HUES48 (cell line): ENCODE measurements at regions not wholly inside any gene's neighbourhood (a gene's known extent, or its start where the extent isn't known, plus 50 kb on each side); places are given as distances from the start of the nearest gene placed in this dataset.
A peak's percentile ranks its signal among the peaks of the same experiment; 100 is the strongest.

Experiments used
- H3K27ac ChIP-seq: one replicate; pipeline ENCODE4 v1.7.0; 2013; ENCODE audit warnings: low read depth, low read length, inconsistent platforms
- H3K27me3 ChIP-seq: 2 replicates; pipeline ENCODE4 v1.6.1; 2013; ENCODE audit warnings: mild to moderate bottlenecking, low read length; ENCODE audit not compliant: control insufficient read depth, insufficient read depth
- H3K36me3 ChIP-seq: 2 replicates; pipeline ENCODE4 v1.6.1; 2013; ENCODE audit warnings: low read length; ENCODE audit not compliant: control insufficient read depth, insufficient read depth
- H3K4me1 ChIP-seq: 2 replicates; pipeline ENCODE4 v1.6.1; 2013; ENCODE audit warnings: mild to moderate bottlenecking, low read length; ENCODE audit not compliant: control insufficient read depth, insufficient read depth
- H3K4me3 ChIP-seq: 2 replicates; pipeline ENCODE4 v1.5.1; 2013; ENCODE audit warnings: mild to moderate bottlenecking, low read depth, low read length
- H3K9ac ChIP-seq: 2 replicates; pipeline ENCODE4 v1.6.1; 2013; ENCODE audit warnings: mild to moderate bottlenecking, low read depth, low read length, moderate library complexity
- H3K9me3 ChIP-seq: 2 replicates; pipeline ENCODE4 v1.6.1; 2013; ENCODE audit warnings: low read length; ENCODE audit not compliant: control insufficient read depth, insufficient read depth

- Histone ChIP-seq H3K36me3 (no peaks in the 10 kb centered on the region), H3K4me3 (no peak overlapping the region), H3K9ac (no peak overlapping the region), H3K27me3 (peaks cover 10% of the 10 kb centered on the region), H3K4me1 (peaks cover 45% of the 10 kb centered on the region), H3K27ac (no peak overlapping the region), H3K9me3 (no peaks in the 10 kb centered on the region)
Measured at GRCh38 chr12:13801543-13801942, 179.9 kb downstream of the GRIN2B start.

GRCh38 chr12:13799574-13799973, 181.8 kb downstream of the GRIN2B start:
- H3K4me1 ChIP-seq, result peaks cover 45% of the 10 kb centered on the region
- no peak overlapping the region for H3K9ac ChIP-seq
- no peak overlapping the region for H3K4me3 ChIP-seq
- no peaks in the 10 kb centered on the region for H3K36me3 ChIP-seq
- H3K27ac ChIP-seq, result peak overlapping the region; percentile 34
- H3K9me3 ChIP-seq, result no peaks in the 10 kb centered on the region
- H3K27me3 ChIP-seq, result peaks cover 10% of the 10 kb centered on the region

GRCh38 chr12:13798162-13798561, 183.2 kb downstream of the GRIN2B start:
- Histone ChIP-seq H3K4me1 (peaks cover 39% of the 10 kb centered on the region), H3K9ac (no peak overlapping the region), H3K9me3 (no peaks in the 10 kb centered on the region), H3K27ac (no peak overlapping the region), H3K27me3 (peaks cover 10% of the 10 kb centered on the region), H3K4me3 (no peak overlapping the region), H3K36me3 (no peaks in the 10 kb centered on the region)

GRCh38 chr12:13794706-13795105, 186.7 kb downstream of the GRIN2B start:
- no peaks in the 10 kb centered on the region for H3K9me3 ChIP-seq
- no peak overlapping the region for H3K27ac ChIP-seq
- H3K27me3 ChIP-seq, result peaks cover 4% of the 10 kb centered on the region; the same call in 1 of the 2 replicates
- no peak overlapping the region for H3K9ac ChIP-seq
- no peaks in the 10 kb centered on the region for H3K36me3 ChIP-seq
- H3K4me1 ChIP-seq, result peaks cover 28% of the 10 kb centered on the region
- no peak overlapping the region for H3K4me3 ChIP-seq

GRCh38 chr12:13790317-13790716, 191.1 kb downstream of the GRIN2B start:
- Histone ChIP-seq H3K36me3 (no peaks in the 10 kb centered on the region), H3K27me3 (no peaks in the 10 kb centered on the region), H3K4me1 (peaks cover 7% of the 10 kb centered on the region; the same call in 1 of the 2 replicates), H3K27ac (no peak overlapping the region), H3K4me3 (no peak overlapping the region), H3K9me3 (no peaks in the 10 kb centered on the region), H3K9ac (no peak overlapping the region)

GRCh38 chr12:13788626-13789025, 192.8 kb downstream of the GRIN2B start:
- Histone ChIP-seq H3K9me3 (no peaks in the 10 kb centered on the region), H3K27ac (no peak overlapping the region), H3K27me3 (no peaks in the 10 kb centered on the region), H3K36me3 (no peaks in the 10 kb centered on the region), H3K4me3 (no peak overlapping the region), H3K9ac (no peak overlapping the region), H3K4me1 (peaks cover 7% of the 10 kb centered on the region; the same call in 1 of the 2 replicates)

GRCh38 chr12:13786646-13787045, 194.8 kb downstream of the GRIN2B start:
- Histone ChIP-seq H3K9me3 (no peaks in the 10 kb centered on the region), H3K4me1 (peaks cover 7% of the 10 kb centered on the region; the same call in 1 of the 2 replicates), H3K9ac (no peak overlapping the region), H3K36me3 (no peaks in the 10 kb centered on the region), H3K27me3 (no peaks in the 10 kb centered on the region), H3K27ac (no peak overlapping the region), H3K4me3 (no peak overlapping the region)

GRCh38 chr12:13784504-13784903, 196.9 kb downstream of the GRIN2B start:
- H3K36me3 ChIP-seq, result no peaks in the 10 kb centered on the region
- no peaks in the 10 kb centered on the region for H3K9me3 ChIP-seq
- no peak overlapping the region for H3K9ac ChIP-seq
- H3K27ac ChIP-seq, result no peak overlapping the region
- H3K4me3 ChIP-seq, result no peak overlapping the region
- H3K4me1 ChIP-seq, result peaks cover 11% of the 10 kb centered on the region; the same call in 1 of the 2 replicates
- no peaks in the 10 kb centered on the region for H3K27me3 ChIP-seq

GRCh38 chr12:13780453-13780852, 200.9 kb downstream of the GRIN2B start:
- Histone ChIP-seq H3K9ac (no peak overlapping the region), H3K27me3 (peaks cover 17% of the 10 kb centered on the region), H3K4me1 (0 out of 2 replicates have a peak, but pooled peaks cover 8% of the 10 kb centered on the region), H3K9me3 (no peaks in the 10 kb centered on the region), H3K27ac (no peak overlapping the region), H3K36me3 (no peaks in the 10 kb centered on the region), H3K4me3 (no peak overlapping the region)

- Histone ChIP-seq H3K27ac (no peak overlapping the region), H3K27me3 (peaks cover 23% of the 10 kb centered on the region), H3K36me3 (no peaks in the 10 kb centered on the region)
Measured at GRCh38 chr12:13777374-13777773, 204.0 kb downstream of the GRIN2B start.

GRCh38 chr12:13772264-13772663, 209.1 kb downstream of the GRIN2B start:
- Histone ChIP-seq H3K27ac (no peak overlapping the region), H3K36me3 (no peaks in the 10 kb centered on the region), H3K27me3 (peaks cover 16% of the 10 kb centered on the region), H3K4me1 (0 out of 2 replicates have a peak, but pooled peaks cover 4% of the 10 kb centered on the region), H3K9ac (no peak overlapping the region), H3K4me3 (no peak overlapping the region), H3K9me3 (no peaks in the 10 kb centered on the region)

More at GRCh38 chr12:13777374-13777773, 204.0 kb downstream of the GRIN2B start:
- H3K4me1 ChIP-seq, result 0 out of 2 replicates have a peak, but pooled peaks cover 8% of the 10 kb centered on the region
- H3K4me3 ChIP-seq, result no peak overlapping the region
- H3K9me3 ChIP-seq, result no peaks in the 10 kb centered on the region
- no peak overlapping the region for H3K9ac ChIP-seq
